A549 (cell line): ENCODE measurements at regions not wholly inside any gene's neighbourhood (a gene's known extent, or its start where the extent isn't known, plus 50 kb on each side); places are given as distances from the start of the nearest gene placed in this dataset.

Experiments used
- ATAC-seq, 2 experiments: fragments of 200-7000 bp in 1 of 2; fragments of >200 bp in 1 of 2; cut with Nextera tagmentation in 1 of 2; cut with Tn5 transposase in 1 of 2; 3 replicates each; pipeline versions ENCODE4 v1.8.0 to v1.9.1; 2018 to 2020; ENCODE audit warnings: mild to moderate bottlenecking in 1 of 2, moderate library complexity in 1 of 2
- CTCF ChIA-PET: fragments of 300-600 bp; sonication (Branson Sonifier 250); formaldehyde crosslinking; extraction: SDS; loops from one replicate; lab custom pipeline; 2021; ENCODE audit warnings: antibody characterized with exemption, inconsistent platforms; lab: Yijun Ruan, JAX
- POLR2A ChIA-PET: fragments of 350-600 bp; formaldehyde crosslinking; extraction: SDS; loops from one replicate; lab custom pipeline; 2021; ENCODE audit warnings: antibody characterized with exemption, inconsistent platforms; lab: Yijun Ruan, JAX
- DNase-seq, 2 experiments: peaks; one replicate each; pipeline versions ENCODE4 v3.0.0 to v3.0.0-alpha.2; 2011 to 2016; ENCODE audit warnings: low read depth in 1 of 2, low spot score in 1 of 2
- FAIRE-seq: peaks from 2 replicates; lab custom pipeline; 2011; peaks lifted over from hg19 to GRCh38; lab: Jason Lieb, UNC
- H3K27ac ChIP-seq, 2 experiments: fragments of >200 bp; sonication (Bioruptor Twin); formaldehyde crosslinking; 3 replicates each; pipeline ENCODE4 v1.5.1; 2016 to 2017
- H3K4me1 ChIP-seq: fragments of >200 bp; sonication (Bioruptor Twin); formaldehyde crosslinking; 3 replicates; pipeline ENCODE4 v1.6.1; 2016
- H3K4me2 ChIP-seq: fragments of >200 bp; sonication (Bioruptor Twin); formaldehyde crosslinking; 3 replicates; pipeline ENCODE4 v1.6.1; 2016
- H3K4me3 ChIP-seq: fragments of >200 bp; sonication (Bioruptor Twin); formaldehyde crosslinking; 3 replicates; pipeline ENCODE4 v1.5.1; 2016
- H3K9me3 ChIP-seq: fragments of >200 bp; sonication (Bioruptor Twin); formaldehyde crosslinking; 3 replicates; pipeline ENCODE4 v1.6.1; 2016
- ATOH8 ChIP-seq: fragments of 250-450 bp; sonication (Bioruptor Pico); IDR thresholded peaks from 2 replicates; pipeline ENCODE4 v1.5.0; 2020; ENCODE audit warnings: low read depth, mild to moderate bottlenecking, moderate library complexity
- BCL3 ChIP-seq: fragments of >200 bp; sonication (Bioruptor Twin); formaldehyde crosslinking; IDR thresholded peaks from 3 replicates; pipeline ENCODE4 v1.6.1; 2016
- CEBPB ChIP-seq, 2 experiments: fragments of >200 bp in 1 of 2; sonication (Bioruptor Twin) in 1 of 2; formaldehyde crosslinking in 1 of 2; IDR thresholded peaks; 2 replicates each; pipeline ENCODE4 v1.6.1; 2012 to 2016
- CHD2 ChIP-seq: fragments of 150-350 bp; IDR thresholded peaks from 2 replicates; pipeline ENCODE4 v1.6.1; 2014; ENCODE audit warnings: low read length; ENCODE audit not compliant: partially characterized antibody
- EHMT2 ChIP-seq: fragments of 200-600 bp; sonication (generic); IDR thresholded peaks from 2 replicates; pipeline ENCODE4 v1.6.1; 2016; ENCODE audit warnings: antibody characterized with exemption, low read depth, mild to moderate bottlenecking, moderate library complexity
- ELK1 ChIP-seq: fragments of 150-350 bp; IDR thresholded peaks from 2 replicates; pipeline ENCODE4 v1.6.1; 2014; ENCODE audit warnings: low read depth, mild to moderate bottlenecking, low read length
- EP300 ChIP-seq, 2 experiments: fragments of >200 bp; sonication (Bioruptor Twin); formaldehyde crosslinking; IDR thresholded peaks; 2 replicates in 1 of 2; 3 replicates in 1 of 2; pipeline ENCODE4 v1.6.1; 2016 to 2017
- FOSB ChIP-seq: fragments of 250-450 bp; sonication (Bioruptor Pico); IDR thresholded peaks from 2 replicates; pipeline ENCODE4 v1.5.0; 2020; ENCODE audit warnings: mild to moderate bottlenecking, moderate library complexity
- GATA3 ChIP-seq: IDR thresholded peaks from 2 replicates; pipeline ENCODE4 v1.6.1; 2012; ENCODE audit warnings: borderline replicate concordance
- HEYL ChIP-seq: fragments of 250-450 bp; sonication (Bioruptor Pico); IDR thresholded peaks from 2 replicates; pipeline ENCODE4 v1.8.0; 2021; ENCODE audit warnings: mild to moderate bottlenecking, moderate library complexity
- HOXA7 ChIP-seq: fragments of 250-450 bp; sonication (Bioruptor Pico); IDR thresholded peaks from 2 replicates; pipeline ENCODE4 v1.5.0; 2020; ENCODE audit warnings: mild to moderate bottlenecking, moderate library complexity
- HOXB13 ChIP-seq: fragments of 250-450 bp; sonication (Bioruptor Pico); IDR thresholded peaks from 2 replicates; pipeline ENCODE4 v1.5.0; 2020; ENCODE audit warnings: low read depth, mild to moderate bottlenecking, moderate library complexity
- KDM1A ChIP-seq: fragments of 200-600 bp; sonication (generic); IDR thresholded peaks from 2 replicates; pipeline ENCODE4 v1.6.1; 2016; ENCODE audit warnings: low read depth, mild to moderate bottlenecking
- KDM5A ChIP-seq: fragments of 200-600 bp; sonication (generic); IDR thresholded peaks from 2 replicates; pipeline ENCODE4 v1.6.1; 2016; ENCODE audit warnings: antibody characterized with exemption, mild to moderate bottlenecking
- MAZ ChIP-seq: fragments of 150-350 bp; IDR thresholded peaks from 2 replicates; pipeline ENCODE4 v1.6.1; 2014; ENCODE audit warnings: antibody characterized with exemption, low read depth, low read length, borderline replicate concordance
- PHF8 ChIP-seq: fragments of 200-600 bp; sonication (generic); IDR thresholded peaks from 2 replicates; pipeline ENCODE4 v1.6.1; 2016; ENCODE audit warnings: low read depth, mild to moderate bottlenecking, antibody characterized with exemption, moderate library complexity, borderline replicate concordance
- POLR2AphosphoS2 ChIP-seq: conservative IDR thresholded peaks from 2 replicates; pipeline ENCODE4 v1.6.1; 2012; ENCODE audit warnings: low read length, improper control_type of control experiment, inconsistent platforms
- RAD21 ChIP-seq, 2 experiments: fragments of >200 bp in 1 of 2; sonication (Bioruptor Twin) in 1 of 2; formaldehyde crosslinking in 1 of 2; IDR thresholded peaks in 1 of 2; conservative IDR thresholded peaks in 1 of 2; 2 replicates in 1 of 2; 3 replicates in 1 of 2; pipeline ENCODE4 v1.6.1; 2012 to 2018; ENCODE audit warnings: inconsistent platforms in 1 of 2
- REST ChIP-seq: fragments of 200-600 bp; sonication (generic); IDR thresholded peaks from 2 replicates; pipeline ENCODE4 v1.6.1; 2016; ENCODE audit warnings: antibody characterized with exemption, mild to moderate bottlenecking, moderate library complexity
- RFX5 ChIP-seq: fragments of 450-650 bp; IDR thresholded peaks from 2 replicates; pipeline ENCODE4 v1.7.1; 2014; ENCODE audit warnings: antibody characterized with exemption, mild to moderate bottlenecking, moderate library complexity
- RNF2 ChIP-seq: fragments of 200-600 bp; sonication (generic); IDR thresholded peaks from 2 replicates; pipeline ENCODE4 v1.6.1; 2016; ENCODE audit warnings: low read depth, mild to moderate bottlenecking, antibody characterized with exemption, moderate library complexity, borderline replicate concordance
- SREBF2 ChIP-seq: fragments of 450-650 bp; IDR thresholded peaks from 2 replicates; pipeline ENCODE4 v1.6.1; 2014; ENCODE audit warnings: mild to moderate bottlenecking, moderate library complexity
- ZC3H11A ChIP-seq: fragments of 450-650 bp; IDR thresholded peaks from 2 replicates; pipeline ENCODE4 v1.6.1; 2014; ENCODE audit warnings: antibody characterized with exemption, mild to moderate bottlenecking
- WGBS: methylation state at CpG from one replicate; pipeline ENCODE4 v1.1.6; 2017; ENCODE audit errors: missing lambda C conversion rate; 5-methylcytosine and 5-hydroxymethylcytosine counted together

- TF ChIP-seq BCL3 = no peak
- TF ChIP-seq ELK1 = no peak
- TF ChIP-seq PHF8 = no peak
- TF ChIP-seq KDM5A = no peak
These were observed 185.2 kb upstream of the DGKB start (continued) for GRCh38 chr7:15087771-15088170.

GRCh38 chr7:15086862-15087261, 184.3 kb upstream of the DGKB start:
- no peak overlapping the region for H3K4me3 ChIP-seq
- ATAC-seq (no peak), DNase-seq (no peak), FAIRE-seq (no peak)
- no peak overlapping the region for H3K27ac ChIP-seq
- CTCF ChIA-PET = no interaction called here
- no peaks in the 10 kb centered on the region for H3K4me1 ChIP-seq
- TF ChIP-seq SREBF2 = no peak
- no peak for TF ChIP-seq KDM1A
- no peak for TF ChIP-seq HEYL
- TF ChIP-seq RAD21 (conservative IDR thresholded peaks at IDR 0.05 in 1 of 2, IDR thresholded peaks at IDR 0.05 in 1 of 2) = no peak
- no peak for TF ChIP-seq ZC3H11A
- no peak for TF ChIP-seq CHD2
- TF ChIP-seq POLR2AphosphoS2 = no peak
- TF ChIP-seq RFX5 = no peak
- no peak for TF ChIP-seq REST
- no peak for TF ChIP-seq PHF8
- TF ChIP-seq ATOH8 (CRISPR knock-in tag) = no peak
- TF ChIP-seq MAZ = no peak
- no peak overlapping the region for H3K4me2 ChIP-seq
- POLR2A ChIA-PET = no interaction called here
- H3K9me3 ChIP-seq = no peaks in the 10 kb centered on the region
- WGBS = 13% methylated on average over 2 of the region's 2 CpGs

- H3K27ac ChIP-seq = no peak overlapping the region
- no peak overlapping the region for H3K4me2 ChIP-seq
- WGBS = 8% methylated on average over 3 of the region's 3 CpGs
- no peaks in the 10 kb centered on the region for H3K9me3 ChIP-seq
- ChIA-PET CTCF (no interaction called here), POLR2A (no interaction called here)
- ATAC-seq (no peak), DNase-seq (no peak), FAIRE-seq (no peak)
- no peaks in the 10 kb centered on the region for H3K4me1 ChIP-seq
- no peak overlapping the region for H3K4me3 ChIP-seq
- TF ChIP-seq BCL3 (no peak), KDM5A (no peak), CEBPB (IDR thresholded peaks at IDR 0.05) (no peak), EHMT2 (no peak), HOXB13 (CRISPR knock-in tag) (no peak), FOSB (CRISPR knock-in tag) (no peak), HOXA7 (CRISPR knock-in tag) (no peak), ATOH8 (CRISPR knock-in tag) (no peak), RNF2 (no peak), GATA3 (no peak), EP300 (IDR thresholded peaks at IDR 0.05) (no peak), CHD2 (no peak)
These were observed 183.6 kb upstream of the DGKB start for GRCh38 chr7:15086131-15086611.
